Ishikawa (cell line): ENCODE measurements at regions not wholly inside any gene's neighbourhood (a gene's known extent, or its start where the extent isn't known, plus 50 kb on each side); places are given as distances from the start of the nearest gene placed in this dataset.

Experiments
- CEBPB ChIP-seq: IDR thresholded peaks from 2 replicates; pipeline ENCODE4 v1.6.1; 2012
- CREB1 ChIP-seq: IDR thresholded peaks from 2 replicates; pipeline ENCODE4 v1.6.1; 2012; ENCODE audit warnings: low read depth
- EGR1 ChIP-seq: IDR thresholded peaks from 2 replicates; pipeline ENCODE4 v1.6.1; 2012
- EP300 ChIP-seq: IDR thresholded peaks from 2 replicates; pipeline ENCODE4 v1.6.1; 2012; ENCODE audit warnings: borderline replicate concordance
- FOXM1 ChIP-seq: IDR thresholded peaks from 2 replicates; pipeline ENCODE4 v1.6.1; 2012; ENCODE audit warnings: low read depth, borderline replicate concordance
- NFIC ChIP-seq: IDR thresholded peaks from 2 replicates; pipeline ENCODE4 v1.6.1; 2012
- RAD21 ChIP-seq: IDR thresholded peaks from 2 replicates; pipeline ENCODE4 v1.6.1; 2012; ENCODE audit warnings: low read depth
- TAF1 ChIP-seq: IDR thresholded peaks from 2 replicates; pipeline ENCODE4 v1.6.1; 2012; ENCODE audit warnings: low read depth, mild to moderate bottlenecking
- TCF12 ChIP-seq: IDR thresholded peaks from 2 replicates; pipeline ENCODE4 v1.6.1; 2012; ENCODE audit warnings: low read depth
- TEAD4 ChIP-seq: IDR thresholded peaks from 2 replicates; pipeline ENCODE4 v1.6.1; 2012
- YY1 ChIP-seq: IDR thresholded peaks from 2 replicates; pipeline ENCODE4 v1.6.1; 2012; ENCODE audit warnings: low read depth
- ZBTB7A ChIP-seq: IDR thresholded peaks from 2 replicates; pipeline ENCODE4 v1.6.1; 2012; ENCODE audit warnings: low read depth
- TF ChIP-seq, protein P1 (sequence below): IDR thresholded peaks from 2 replicates; pipeline ENCODE4 v1.6.1; 2012
- TF ChIP-seq, protein P2 (sequence below): IDR thresholded peaks from 2 replicates; pipeline ENCODE4 v1.6.1; 2012; ENCODE audit warnings: low read depth, mild to moderate bottlenecking
- TF ChIP-seq, protein P3 (sequence below): IDR thresholded peaks from 2 replicates; pipeline ENCODE4 v1.6.1; 2012

DNA sequence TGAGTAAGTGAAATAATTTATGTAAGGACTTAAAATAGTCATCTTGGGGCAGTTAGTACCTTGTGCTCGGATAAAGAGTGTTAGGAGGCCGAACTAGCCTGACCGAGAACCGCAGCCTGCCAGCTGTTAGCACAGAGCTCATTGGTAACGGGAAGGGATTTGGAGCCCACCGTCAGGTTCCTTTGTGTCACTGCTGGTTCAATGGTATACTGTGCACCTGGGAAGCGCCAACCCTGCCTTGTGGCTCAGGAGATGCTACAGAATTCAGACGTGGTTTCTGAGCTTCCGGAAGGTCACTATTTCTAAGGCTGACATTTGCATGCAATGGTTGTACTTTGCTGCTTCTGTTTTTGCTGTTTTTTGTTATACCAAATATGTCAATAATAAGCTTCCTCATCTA lies 403.5 kb downstream of the CADM1 start:
- TF ChIP-seq, protein P1, sequence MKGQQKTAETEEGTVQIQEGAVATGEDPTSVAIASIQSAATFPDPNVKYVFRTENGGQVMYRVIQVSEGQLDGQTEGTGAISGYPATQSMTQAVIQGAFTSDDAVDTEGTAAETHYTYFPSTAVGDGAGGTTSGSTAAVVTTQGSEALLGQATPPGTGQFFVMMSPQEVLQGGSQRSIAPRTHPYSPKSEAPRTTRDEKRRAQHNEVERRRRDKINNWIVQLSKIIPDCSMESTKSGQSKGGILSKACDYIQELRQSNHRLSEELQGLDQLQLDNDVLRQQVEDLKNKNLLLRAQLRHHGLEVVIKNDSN: no peak
- TF ChIP-seq TCF12: no peak
- TF ChIP-seq CEBPB: no peak
- no peak for TF ChIP-seq EP300
- no peak for TF ChIP-seq CREB1

DNA sequence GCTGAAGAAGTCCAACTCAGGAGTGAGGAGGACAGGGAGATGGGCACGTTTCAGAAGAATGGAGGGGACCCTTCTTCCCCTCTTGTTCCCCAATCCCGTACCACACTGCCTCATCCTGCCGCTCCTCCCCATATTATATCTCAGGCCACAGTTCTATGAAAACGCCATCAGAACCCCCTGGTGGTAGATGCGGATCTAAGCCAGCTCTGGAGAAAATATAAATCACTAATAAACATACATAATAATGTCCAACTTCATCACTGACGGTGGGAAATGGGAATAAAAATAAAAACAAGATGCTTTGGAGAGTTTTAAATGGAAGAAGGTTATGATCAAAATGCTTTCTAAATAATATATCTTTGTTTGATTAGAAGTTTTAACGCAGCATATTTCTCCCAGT lies 400.3 kb downstream of the CADM1 start:
- TF ChIP-seq EP300 (no peak), FOXM1 (no peak), YY1 (no peak), CEBPB (no peak), RAD21 (no peak), TCF12 (no peak), CREB1 (no peak), TEAD4 (no peak), NFIC (no peak), EGR1 (no peak), ZBTB7A (no peak), TAF1 (no peak)
- TF ChIP-seq, protein P1: no peak
- TF ChIP-seq, protein P2, sequence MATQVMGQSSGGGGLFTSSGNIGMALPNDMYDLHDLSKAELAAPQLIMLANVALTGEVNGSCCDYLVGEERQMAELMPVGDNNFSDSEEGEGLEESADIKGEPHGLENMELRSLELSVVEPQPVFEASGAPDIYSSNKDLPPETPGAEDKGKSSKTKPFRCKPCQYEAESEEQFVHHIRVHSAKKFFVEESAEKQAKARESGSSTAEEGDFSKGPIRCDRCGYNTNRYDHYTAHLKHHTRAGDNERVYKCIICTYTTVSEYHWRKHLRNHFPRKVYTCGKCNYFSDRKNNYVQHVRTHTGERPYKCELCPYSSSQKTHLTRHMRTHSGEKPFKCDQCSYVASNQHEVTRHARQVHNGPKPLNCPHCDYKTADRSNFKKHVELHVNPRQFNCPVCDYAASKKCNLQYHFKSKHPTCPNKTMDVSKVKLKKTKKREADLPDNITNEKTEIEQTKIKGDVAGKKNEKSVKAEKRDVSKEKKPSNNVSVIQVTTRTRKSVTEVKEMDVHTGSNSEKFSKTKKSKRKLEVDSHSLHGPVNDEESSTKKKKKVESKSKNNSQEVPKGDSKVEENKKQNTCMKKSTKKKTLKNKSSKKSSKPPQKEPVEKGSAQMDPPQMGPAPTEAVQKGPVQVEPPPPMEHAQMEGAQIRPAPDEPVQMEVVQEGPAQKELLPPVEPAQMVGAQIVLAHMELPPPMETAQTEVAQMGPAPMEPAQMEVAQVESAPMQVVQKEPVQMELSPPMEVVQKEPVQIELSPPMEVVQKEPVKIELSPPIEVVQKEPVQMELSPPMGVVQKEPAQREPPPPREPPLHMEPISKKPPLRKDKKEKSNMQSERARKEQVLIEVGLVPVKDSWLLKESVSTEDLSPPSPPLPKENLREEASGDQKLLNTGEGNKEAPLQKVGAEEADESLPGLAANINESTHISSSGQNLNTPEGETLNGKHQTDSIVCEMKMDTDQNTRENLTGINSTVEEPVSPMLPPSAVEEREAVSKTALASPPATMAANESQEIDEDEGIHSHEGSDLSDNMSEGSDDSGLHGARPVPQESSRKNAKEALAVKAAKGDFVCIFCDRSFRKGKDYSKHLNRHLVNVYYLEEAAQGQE: no peak
- TF ChIP-seq, protein P3, sequence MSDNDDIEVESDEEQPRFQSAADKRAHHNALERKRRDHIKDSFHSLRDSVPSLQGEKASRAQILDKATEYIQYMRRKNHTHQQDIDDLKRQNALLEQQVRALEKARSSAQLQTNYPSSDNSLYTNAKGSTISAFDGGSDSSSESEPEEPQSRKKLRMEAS: no peak

DNA sequence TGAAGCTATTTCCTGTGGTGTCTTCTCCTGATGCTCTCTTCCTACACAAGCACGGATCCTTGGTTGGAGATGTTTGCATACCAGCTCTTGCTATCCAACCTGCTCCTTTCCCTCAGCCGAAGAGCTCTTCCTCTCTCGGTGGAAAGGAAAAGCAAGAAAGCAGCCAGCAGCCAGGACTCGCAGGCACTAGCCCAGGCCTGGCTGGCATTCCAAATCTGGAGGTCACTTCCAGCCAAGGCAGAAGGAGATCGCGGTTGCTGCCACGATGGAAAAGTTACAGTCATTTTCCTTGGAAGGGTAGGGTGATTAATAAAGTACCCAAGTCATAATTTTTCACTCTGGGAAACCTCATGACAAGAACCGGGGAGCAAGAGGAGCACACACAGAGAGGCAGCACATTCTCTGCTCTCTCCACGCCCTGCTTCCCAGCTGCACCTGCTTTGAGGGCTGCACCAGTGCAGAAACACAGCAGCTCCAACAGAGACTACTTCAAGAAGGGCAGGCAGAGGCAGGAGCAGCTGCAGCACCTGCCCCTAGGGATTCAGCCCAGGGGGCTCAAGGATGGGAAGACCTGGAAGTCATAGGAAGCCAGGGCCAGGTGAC lies 399.3 kb downstream of the CADM1 start:
- TF ChIP-seq FOXM1: no peak
- TF ChIP-seq, protein P2: no peak
- TF ChIP-seq NFIC: no peak
- no peak for TF ChIP-seq RAD21
- no peak for TF ChIP-seq TAF1
- TF ChIP-seq EP300: no peak
- no peak for TF ChIP-seq TEAD4
- no peak for TF ChIP-seq YY1
- TF ChIP-seq, protein P3: no peak

DNA sequence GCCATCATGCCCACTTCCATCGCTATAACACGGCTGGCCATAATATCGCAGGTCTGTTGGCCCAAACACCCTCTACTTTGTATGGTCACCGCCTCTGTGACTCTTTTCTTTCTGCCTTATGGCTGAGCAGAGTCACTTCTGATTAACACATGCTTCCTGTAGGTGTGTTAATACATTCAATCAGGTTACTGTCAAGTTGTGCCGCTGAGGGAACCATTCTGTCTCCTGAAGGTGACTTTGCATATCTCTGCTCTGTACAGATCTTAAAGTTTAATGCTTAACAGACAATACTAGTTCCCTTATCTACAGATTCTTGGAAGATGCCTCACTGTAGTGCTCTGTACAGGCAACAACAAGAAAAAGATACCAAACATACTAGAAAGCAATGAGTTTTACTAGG lies 393.1 kb downstream of the CADM1 start:
- TF ChIP-seq FOXM1 (no peak), RAD21 (no peak), CREB1 (no peak), TEAD4 (no peak), ZBTB7A (no peak), EGR1 (no peak), YY1 (no peak), TCF12 (no peak), NFIC (no peak), CEBPB (no peak), TAF1 (no peak), EP300 (no peak)
- TF ChIP-seq, protein P2: no peak
- TF ChIP-seq, protein P3: no peak
- TF ChIP-seq, protein P1: no peak
